PC-9 (cell line): ENCODE measurements at regions not wholly inside any gene's neighbourhood (a gene's known extent, or its start where the extent isn't known, plus 50 kb on each side); places are given as distances from the start of the nearest gene placed in this dataset.

Experiments used
- BruUV-seq: library from RNA; stranded (reverse); fragments of 400-500 nt; replicated peaks from 2 replicates; lab custom pipeline; 2021; lab: Mats Ljungman, UMichigan
- CTCF ChIA-PET: fragments of 300-600 bp; sonication (Branson Sonifier 250); formaldehyde crosslinking; loops from one replicate; lab custom pipeline; 2022; ENCODE audit warnings: antibody characterized with exemption; lab: Charles Lee
- POLR2A ChIA-PET: fragments of 300-600 bp; sonication (Branson Sonifier 250); formaldehyde crosslinking; loops from one replicate; lab custom pipeline; 2022; ENCODE audit warnings: antibody characterized with exemption; ENCODE audit not compliant: unreplicated experiment; lab: Charles Lee
- DNase-seq, 2 experiments: peaks; one replicate each; pipeline versions ENCODE4 v3.0.0 to v3.0.0-alpha.2; 2015 to 2022; ENCODE audit warnings: mixed read lengths in 1 of 2
- H2AFZ ChIP-seq: fragments of 200-600 bp; sonication (generic); 2 replicates; pipeline ENCODE4 v1.8.1; 2017; ENCODE audit warnings: antibody characterized with exemption
- H3F3A ChIP-seq: fragments of 200-600 bp; sonication (generic); 2 replicates; pipeline ENCODE4 v1.8.1; 2017; ENCODE audit warnings: antibody characterized with exemption, mild to moderate bottlenecking, low read depth; ENCODE audit not compliant: insufficient read depth
- H3K27ac ChIP-seq: fragments of 200-600 bp; sonication (generic); 2 replicates; pipeline ENCODE4 v1.6.1; 2016; ENCODE audit warnings: mixed run types
- H3K27me3 ChIP-seq: fragments of 200-600 bp; sonication (generic); 2 replicates; pipeline ENCODE4 v1.6.1; 2016; ENCODE audit warnings: low read depth, mixed run types; ENCODE audit not compliant: insufficient read depth
- H3K36me3 ChIP-seq: fragments of 200-600 bp; sonication (generic); 2 replicates; pipeline ENCODE4 v1.6.1; 2016; ENCODE audit warnings: low read depth, mixed run types
- H3K4me1 ChIP-seq: fragments of 200-600 bp; sonication (generic); replicated peaks from 2 replicates; pipeline ENCODE4 v1.6.1; 2016; ENCODE audit warnings: mixed run types; ENCODE audit not compliant: insufficient read depth
- H3K4me2 ChIP-seq: fragments of 200-600 bp; sonication (generic); 2 replicates; pipeline ENCODE4 v1.6.1; 2017; ENCODE audit warnings: mixed run types
- H3K4me3 ChIP-seq: fragments of 200-600 bp; sonication (generic); 2 replicates; pipeline ENCODE4 v1.6.1; 2016; ENCODE audit warnings: mixed run types
- H3K79me2 ChIP-seq: fragments of 200-600 bp; sonication (generic); 2 replicates; pipeline ENCODE4 v1.6.1; 2017; ENCODE audit warnings: low read depth, mixed run types
- H3K9me2 ChIP-seq: fragments of 200-600 bp; sonication (generic); 2 replicates; pipeline ENCODE4 v1.8.1; 2017; ENCODE audit warnings: mild to moderate bottlenecking; ENCODE audit not compliant: insufficient read depth
- H3K9me3 ChIP-seq: fragments of 200-600 bp; sonication (generic); 2 replicates; pipeline ENCODE4 v1.8.1; 2016; ENCODE audit warnings: low read depth; ENCODE audit not compliant: insufficient read depth
- H4K20me1 ChIP-seq: fragments of 200-600 bp; sonication (generic); 2 replicates; pipeline ENCODE4 v1.8.1; 2017; ENCODE audit not compliant: insufficient read depth
- EZH2 ChIP-seq: fragments of 200-600 bp; sonication (generic); IDR thresholded peaks from 2 replicates; pipeline ENCODE4 v1.8.0; 2017; ENCODE audit warnings: antibody characterized with exemption, low read depth
- intact Hi-C: fragments of 100-400 bp; cut with micrococcal nuclease; formaldehyde crosslinking; loops from one replicate; pipeline ENCODE4 v1.10.0; 2022; ENCODE audit not compliant: unreplicated experiment
- TF ChIP-seq, protein P1 (sequence below): fragments of 200-600 bp; sonication (generic); conservative IDR thresholded peaks from 2 replicates; pipeline ENCODE4 v1.6.1; 2017; ENCODE audit warnings: mixed run types, antibody characterized with exemption, mild to moderate bottlenecking, moderate library complexity

DNA sequence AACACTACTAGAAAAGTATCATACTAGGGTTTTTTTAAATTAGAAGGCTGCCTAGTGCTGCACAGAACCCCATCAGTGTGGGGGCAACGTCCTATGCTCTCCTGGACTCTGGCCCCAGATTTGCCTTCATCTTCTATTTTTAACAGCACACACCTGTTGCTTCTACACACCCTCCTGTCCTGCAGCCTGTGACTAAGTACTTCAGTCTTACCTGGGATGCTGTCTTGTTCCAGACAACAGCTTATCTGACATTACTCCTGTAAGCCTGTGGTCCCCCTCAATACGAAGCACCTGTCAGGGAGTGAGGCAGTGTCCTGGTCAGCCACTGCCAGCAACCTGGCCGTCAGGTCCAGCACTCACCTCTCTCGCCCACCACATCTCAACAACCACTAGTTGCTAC, 247.6 kb upstream of the PSMD7 start:
- DNase-seq: no peak
- intact Hi-C loops: no loop called here
- TF ChIP-seq, protein P1, sequence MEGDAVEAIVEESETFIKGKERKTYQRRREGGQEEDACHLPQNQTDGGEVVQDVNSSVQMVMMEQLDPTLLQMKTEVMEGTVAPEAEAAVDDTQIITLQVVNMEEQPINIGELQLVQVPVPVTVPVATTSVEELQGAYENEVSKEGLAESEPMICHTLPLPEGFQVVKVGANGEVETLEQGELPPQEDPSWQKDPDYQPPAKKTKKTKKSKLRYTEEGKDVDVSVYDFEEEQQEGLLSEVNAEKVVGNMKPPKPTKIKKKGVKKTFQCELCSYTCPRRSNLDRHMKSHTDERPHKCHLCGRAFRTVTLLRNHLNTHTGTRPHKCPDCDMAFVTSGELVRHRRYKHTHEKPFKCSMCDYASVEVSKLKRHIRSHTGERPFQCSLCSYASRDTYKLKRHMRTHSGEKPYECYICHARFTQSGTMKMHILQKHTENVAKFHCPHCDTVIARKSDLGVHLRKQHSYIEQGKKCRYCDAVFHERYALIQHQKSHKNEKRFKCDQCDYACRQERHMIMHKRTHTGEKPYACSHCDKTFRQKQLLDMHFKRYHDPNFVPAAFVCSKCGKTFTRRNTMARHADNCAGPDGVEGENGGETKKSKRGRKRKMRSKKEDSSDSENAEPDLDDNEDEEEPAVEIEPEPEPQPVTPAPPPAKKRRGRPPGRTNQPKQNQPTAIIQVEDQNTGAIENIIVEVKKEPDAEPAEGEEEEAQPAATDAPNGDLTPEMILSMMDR: no peak
- no peak for TF ChIP-seq EZH2
- H3K4me3 ChIP-seq: no peak overlapping the region
- no peaks in the 10 kb centered on the region for H3K9me3 ChIP-seq
- H3K27me3 ChIP-seq: 0 out of 2 replicates have a peak, but pooled peaks cover 4% of the 10 kb centered on the region
- BruUV-seq: no TSS peak
- no peaks in the 10 kb centered on the region for H3K9me2 ChIP-seq
- H3K79me2 ChIP-seq: no peaks in the 10 kb centered on the region
- H2AFZ ChIP-seq: no peak overlapping the region
- H3K36me3 ChIP-seq: no peaks in the 10 kb centered on the region
- no peaks in the 10 kb centered on the region for H3F3A ChIP-seq
- H3K27ac ChIP-seq: no peak overlapping the region
- ChIA-PET CTCF (no interaction called here), POLR2A (no interaction called here)
- H4K20me1 ChIP-seq: no peaks in the 10 kb centered on the region
- H3K4me1 ChIP-seq: no peaks in the 10 kb centered on the region
- H3K4me2 ChIP-seq: no peak overlapping the region

DNA sequence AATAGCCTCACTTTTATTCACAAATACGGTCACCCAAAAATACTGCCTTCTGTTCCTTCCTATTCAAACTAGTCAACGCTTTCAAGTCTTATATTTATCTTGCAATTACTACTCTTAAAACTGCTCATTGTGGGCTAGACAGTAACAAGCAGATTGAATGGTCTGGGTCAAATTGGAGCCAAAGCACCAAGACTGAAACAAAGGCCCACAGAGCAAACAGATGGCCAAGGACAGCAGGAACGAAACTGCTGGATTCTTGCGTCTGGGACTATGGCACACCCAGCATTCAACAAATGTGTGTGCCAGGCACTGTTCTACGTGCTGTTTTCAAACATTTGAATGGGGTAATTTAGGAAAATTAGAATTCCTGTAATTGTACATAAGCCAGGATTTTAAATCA, 250.1 kb upstream of the PSMD7 start:
- no peaks in the 10 kb centered on the region for H3K9me3 ChIP-seq
- no peaks in the 10 kb centered on the region for H3K79me2 ChIP-seq
- ChIA-PET CTCF (no interaction called here), POLR2A (no interaction called here)
- TF ChIP-seq, protein P1: no peak
- no peak for TF ChIP-seq EZH2
- BruUV-seq: no TSS peak
- H3K4me3 ChIP-seq: no peak overlapping the region
- no peak overlapping the region for H3K4me2 ChIP-seq
- no peaks in the 10 kb centered on the region for H4K20me1 ChIP-seq
- DNase-seq: no peak
- H3K4me1 ChIP-seq: no peaks in the 10 kb centered on the region
- H3F3A ChIP-seq: no peaks in the 10 kb centered on the region
- H2AFZ ChIP-seq: no peak overlapping the region
- no peak overlapping the region for H3K27ac ChIP-seq
- no peaks in the 10 kb centered on the region for H3K9me2 ChIP-seq
- intact Hi-C loops: no loop called here
- no peaks in the 10 kb centered on the region for H3K36me3 ChIP-seq
- peaks cover 4% of the 10 kb centered on the region; the same call in 1 of the 2 replicates for H3K27me3 ChIP-seq

DNA sequence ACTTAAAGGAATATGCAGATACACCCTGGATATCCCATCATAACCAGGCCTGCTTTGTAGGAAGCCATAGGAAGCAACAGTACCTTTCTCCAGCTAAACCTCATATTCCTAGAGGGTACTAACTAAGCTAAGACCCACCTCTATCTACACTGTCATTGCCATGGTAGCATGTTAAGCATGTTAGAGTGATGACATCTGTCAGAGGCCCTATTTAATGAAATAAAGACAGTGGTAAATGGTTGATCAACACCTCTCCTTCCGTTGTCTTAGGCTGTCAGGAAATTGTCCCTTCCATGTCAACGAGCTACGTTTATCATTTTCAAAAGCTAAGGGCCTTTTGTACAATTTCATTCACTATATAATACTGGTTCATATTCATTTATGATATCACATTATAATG, 251.1 kb upstream of the PSMD7 start:
- Histone ChIP-seq H3K27me3 (peaks cover 4% of the 10 kb centered on the region; the same call in 1 of the 2 replicates), H4K20me1 (no peaks in the 10 kb centered on the region), H3K4me3 (no peak overlapping the region), H3K9me3 (no peaks in the 10 kb centered on the region), H3K4me2 (no peak overlapping the region), H3K9me2 (no peaks in the 10 kb centered on the region), H3K36me3 (no peaks in the 10 kb centered on the region), H3F3A (no peaks in the 10 kb centered on the region), H3K4me1 (no peaks in the 10 kb centered on the region), H2AFZ (no peak overlapping the region), H3K79me2 (no peaks in the 10 kb centered on the region), H3K27ac (no peak overlapping the region)
- POLR2A ChIA-PET: no interaction called here
- no peak for TF ChIP-seq EZH2
- TF ChIP-seq, protein P1: no peak
- DNase-seq: no peak
- CTCF ChIA-PET: no interaction called here
- BruUV-seq: no TSS peak
- intact Hi-C loops: no loop called here
